Chondrocyte (in vitro differentiated cells): ENCODE measurements at regions not wholly inside any gene's neighbourhood (a gene's known extent, or its start where the extent isn't known, plus 50 kb on each side); places are given as distances from the start of the nearest gene placed in this dataset.
"Not testable (repeated sequence)": the region's sequence is repeated elsewhere in the genome, so short reads cannot be mapped to it uniquely, and the experiment has no call there.

ENCODE experiments used
- DNase-seq: peaks from one replicate; pipeline ENCODE4 v3.0.0; 2021; ENCODE audit warnings: mixed read lengths, low spot score
- H3K27ac Mint-ChIP-seq: one replicate; pipeline ENCODE4 v1.8.0; 2021; ENCODE audit warnings: mild to moderate bottlenecking, moderate library complexity, mixed read lengths; ENCODE audit not compliant: unreplicated experiment
- H3K27me3 Mint-ChIP-seq: 2 replicates; pipeline ENCODE4 v1.8.0; 2021; ENCODE audit warnings: low read depth, mixed read lengths
- H3K36me3 Mint-ChIP-seq: 2 replicates; pipeline ENCODE4 v1.8.0; 2021; ENCODE audit warnings: low read depth, mixed read lengths
- H3K4me1 Mint-ChIP-seq: 2 replicates; pipeline ENCODE4 v1.8.0; 2021; ENCODE audit warnings: low read depth, mild to moderate bottlenecking, mixed read lengths
- H3K4me3 Mint-ChIP-seq: one replicate; pipeline ENCODE4 v1.8.0; 2021; ENCODE audit warnings: mild to moderate bottlenecking, moderate library complexity, mixed read lengths; ENCODE audit not compliant: unreplicated experiment
- H3K9me3 Mint-ChIP-seq: 2 replicates; pipeline ENCODE4 v1.8.0; 2021; ENCODE audit warnings: low read depth, mixed read lengths
- TF ChIP-seq, protein P1 (sequence below): fragments of 200-600 bp; sonication (generic); IDR thresholded peaks from 2 replicates; pipeline ENCODE4 v1.5.0; 2021; ENCODE audit warnings: antibody characterized with exemption, mild to moderate bottlenecking, moderate library complexity

GRCh38 chr15:85196697-85197096, 183.7 kb upstream of the AKAP13 start:
- not testable (repeated sequence) for DNase-seq, H3K4me3 Mint-ChIP-seq, H3K9me3 Mint-ChIP-seq, H3K36me3 Mint-ChIP-seq, H3K4me1 Mint-ChIP-seq, H3K27ac Mint-ChIP-seq, H3K27me3 Mint-ChIP-seq

DNA sequence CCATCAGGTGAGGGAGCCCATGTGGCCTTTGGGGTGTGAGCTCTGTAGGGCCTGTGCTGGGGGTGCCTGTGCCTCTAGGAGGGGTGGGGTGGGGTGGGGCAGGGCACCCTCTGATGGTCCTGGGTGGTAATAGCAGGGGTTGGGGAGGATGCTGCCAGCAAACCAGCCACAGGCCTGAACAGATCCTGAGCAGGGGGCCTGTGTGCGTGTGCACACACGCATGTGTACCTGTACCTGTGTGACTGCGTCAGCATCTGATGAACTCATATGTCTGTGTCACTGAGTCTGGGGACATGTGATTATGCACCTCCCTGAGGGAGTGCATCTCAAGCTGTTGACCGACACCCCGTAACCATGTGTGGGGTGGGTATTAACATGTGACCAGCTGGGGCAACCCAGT, 182.8 kb upstream of the AKAP13 start:
- H3K4me3 Mint-ChIP-seq, H3K4me1 Mint-ChIP-seq, H3K9me3 Mint-ChIP-seq, H3K36me3 Mint-ChIP-seq, DNase-seq, H3K27me3 Mint-ChIP-seq, H3K27ac Mint-ChIP-seq: not testable (repeated sequence)

DNA sequence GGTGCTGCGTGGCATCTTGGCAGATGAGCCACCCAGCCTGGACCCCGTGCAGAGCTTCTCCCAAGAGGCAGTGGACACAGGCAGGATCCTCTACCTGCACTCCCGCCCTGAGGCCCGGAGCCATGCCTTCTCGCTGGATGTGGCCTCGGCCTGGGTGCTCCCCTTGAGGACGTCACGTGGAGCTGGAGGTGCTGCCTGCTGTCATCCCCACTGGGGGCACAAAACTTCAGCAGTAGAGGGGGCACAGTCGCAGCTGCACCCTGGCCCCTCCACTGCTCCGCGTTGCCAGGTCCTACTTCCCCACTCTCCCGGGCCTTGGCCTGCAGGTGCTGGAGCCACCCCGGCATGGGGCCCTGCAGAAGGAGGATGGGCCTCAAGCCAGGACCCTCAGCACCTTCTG, 182.0 kb upstream of the AKAP13 start:
- H3K36me3 Mint-ChIP-seq, DNase-seq, H3K9me3 Mint-ChIP-seq, H3K27ac Mint-ChIP-seq, H3K4me3 Mint-ChIP-seq, H3K4me1 Mint-ChIP-seq, H3K27me3 Mint-ChIP-seq: not testable (repeated sequence)

- H3K4me1 Mint-ChIP-seq, H3K36me3 Mint-ChIP-seq, H3K9me3 Mint-ChIP-seq, H3K27ac Mint-ChIP-seq, H3K4me3 Mint-ChIP-seq, DNase-seq, H3K27me3 Mint-ChIP-seq: not testable (repeated sequence)
- TF ChIP-seq, protein P1, sequence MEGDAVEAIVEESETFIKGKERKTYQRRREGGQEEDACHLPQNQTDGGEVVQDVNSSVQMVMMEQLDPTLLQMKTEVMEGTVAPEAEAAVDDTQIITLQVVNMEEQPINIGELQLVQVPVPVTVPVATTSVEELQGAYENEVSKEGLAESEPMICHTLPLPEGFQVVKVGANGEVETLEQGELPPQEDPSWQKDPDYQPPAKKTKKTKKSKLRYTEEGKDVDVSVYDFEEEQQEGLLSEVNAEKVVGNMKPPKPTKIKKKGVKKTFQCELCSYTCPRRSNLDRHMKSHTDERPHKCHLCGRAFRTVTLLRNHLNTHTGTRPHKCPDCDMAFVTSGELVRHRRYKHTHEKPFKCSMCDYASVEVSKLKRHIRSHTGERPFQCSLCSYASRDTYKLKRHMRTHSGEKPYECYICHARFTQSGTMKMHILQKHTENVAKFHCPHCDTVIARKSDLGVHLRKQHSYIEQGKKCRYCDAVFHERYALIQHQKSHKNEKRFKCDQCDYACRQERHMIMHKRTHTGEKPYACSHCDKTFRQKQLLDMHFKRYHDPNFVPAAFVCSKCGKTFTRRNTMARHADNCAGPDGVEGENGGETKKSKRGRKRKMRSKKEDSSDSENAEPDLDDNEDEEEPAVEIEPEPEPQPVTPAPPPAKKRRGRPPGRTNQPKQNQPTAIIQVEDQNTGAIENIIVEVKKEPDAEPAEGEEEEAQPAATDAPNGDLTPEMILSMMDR, result peak; percentile 34
Measured at GRCh38 chr15:85200215-85200614, 180.2 kb upstream of the AKAP13 start.

GRCh38 chr15:85201118-85201793, 179.1 kb upstream of the AKAP13 start:
- not testable (repeated sequence) for H3K4me1 Mint-ChIP-seq, H3K27me3 Mint-ChIP-seq, H3K4me3 Mint-ChIP-seq, H3K9me3 Mint-ChIP-seq, H3K36me3 Mint-ChIP-seq, DNase-seq, H3K27ac Mint-ChIP-seq

GRCh38 chr15:85204481-85204880, 175.9 kb upstream of the AKAP13 start:
- H3K36me3 Mint-ChIP-seq, H3K4me1 Mint-ChIP-seq, H3K4me3 Mint-ChIP-seq, H3K27ac Mint-ChIP-seq, H3K27me3 Mint-ChIP-seq, H3K9me3 Mint-ChIP-seq, DNase-seq: not testable (repeated sequence)

- H3K27me3 Mint-ChIP-seq, H3K36me3 Mint-ChIP-seq, H3K27ac Mint-ChIP-seq, H3K4me3 Mint-ChIP-seq, H3K9me3 Mint-ChIP-seq, DNase-seq, H3K4me1 Mint-ChIP-seq: not testable (repeated sequence)
Measured at GRCh38 chr15:85233791-85234325, 146.5 kb upstream of the AKAP13 start.

DNA sequence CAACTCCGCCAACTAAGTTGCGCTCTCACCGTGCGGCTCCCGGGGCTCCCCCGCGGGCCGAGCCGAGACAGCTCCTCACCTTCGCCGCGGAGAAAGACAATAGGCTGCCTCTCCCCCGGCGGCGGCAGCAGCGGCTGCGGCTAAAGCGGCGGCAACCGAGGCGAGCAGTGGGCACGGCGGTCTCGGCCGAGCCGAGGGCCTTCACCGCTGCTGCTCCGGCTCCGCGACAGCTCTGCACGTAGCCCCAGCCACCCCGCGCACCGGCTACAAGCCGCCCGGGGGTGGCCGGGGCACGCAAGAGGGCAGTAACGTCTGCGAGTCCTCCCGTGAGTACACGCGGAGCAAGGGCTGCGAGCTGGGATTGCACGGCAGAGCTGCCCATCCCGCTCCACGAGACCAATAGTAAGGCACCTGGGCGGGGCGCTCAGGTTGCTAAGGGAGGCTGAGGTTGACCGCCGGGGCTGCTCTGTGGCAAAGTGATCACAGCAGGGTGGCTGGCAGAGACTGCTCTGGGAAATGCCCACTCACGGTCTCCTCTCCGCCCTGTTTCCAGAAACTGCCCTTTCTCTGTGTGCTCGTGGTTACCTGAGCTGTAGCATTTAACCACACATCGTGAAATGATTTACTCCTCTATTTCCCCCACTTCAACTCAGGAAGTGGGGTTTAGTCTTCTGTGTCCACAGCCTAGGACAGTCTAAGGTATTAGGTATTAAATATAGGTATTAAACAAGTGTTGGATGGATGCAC, 145.8 kb upstream of the AKAP13 start:
- DNase-seq, H3K9me3 Mint-ChIP-seq, H3K36me3 Mint-ChIP-seq, H3K27me3 Mint-ChIP-seq, H3K4me1 Mint-ChIP-seq, H3K27ac Mint-ChIP-seq: not testable (repeated sequence)
- H3K4me3 Mint-ChIP-seq, result peak overlapping the region; percentile 57

DNA sequence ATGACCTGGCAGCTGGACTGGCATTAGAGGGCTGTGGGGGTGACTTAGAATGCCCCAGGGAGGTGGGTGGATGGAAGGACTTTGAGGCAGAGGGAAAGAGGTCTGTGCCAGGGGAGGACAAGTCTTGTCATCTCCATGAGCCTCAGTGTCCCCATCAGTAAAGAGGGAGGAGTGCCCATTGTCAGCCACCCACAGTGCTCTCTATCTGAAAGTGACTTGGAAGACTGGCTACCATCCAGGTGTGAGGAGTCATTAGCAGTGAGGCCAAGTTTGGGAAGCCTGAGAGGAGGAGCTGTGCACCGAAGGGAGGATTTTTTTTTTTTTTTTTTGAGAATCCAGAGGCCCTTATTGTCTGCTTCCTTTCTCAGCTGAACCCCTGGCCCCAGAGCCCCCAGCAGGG, 136.3 kb upstream of the AKAP13 start:
- not testable (repeated sequence) for H3K27me3 Mint-ChIP-seq, H3K9me3 Mint-ChIP-seq, H3K4me3 Mint-ChIP-seq, DNase-seq, H3K36me3 Mint-ChIP-seq, H3K27ac Mint-ChIP-seq, H3K4me1 Mint-ChIP-seq
